Stimulated activated naive B cell treated with anti-CD40 and anti-IgM and Interleukin-4, amounts not matched to agents 10 μg/mL and 1 μg/mL and 100 μg/mL, for 72 hours (primary cell): ENCODE measurements at regions not wholly inside any gene's neighbourhood (a gene's known extent, or its start where the extent isn't known, plus 50 kb on each side); places are given as distances from the start of the nearest gene placed in this dataset.
A peak's percentile ranks its signal among the peaks of the same experiment; 100 is the strongest.
"Not testable (repeated sequence)": the region's sequence is repeated elsewhere in the genome, so short reads cannot be mapped to it uniquely, and the experiment has no call there.

Experiments used
- ATAC-seq, 2 donors: fragments of 150-1000 bp; cut with Tn5 transposase; replicated peaks; 2 replicates each; pipeline ENCODE4 v1.10.0; 2021; ENCODE audit warnings: moderate library complexity in 1 of 2
- DNase-seq: peaks from one replicate; pipeline ENCODE4 v3.0.0; 2021
- H3K27ac Mint-ChIP-seq: one replicate; pipeline ENCODE4 v1.8.0; 2022; ENCODE audit warnings: mild to moderate bottlenecking, mixed read lengths
- H3K27me3 Mint-ChIP-seq, 2 donors: one replicate each; pipeline ENCODE4 v1.8.0; 2022; ENCODE audit warnings: mixed read lengths in 2 of 2
- H3K36me3 Mint-ChIP-seq, 2 donors: one replicate each; pipeline ENCODE4 v1.8.0; 2022; ENCODE audit warnings: mixed read lengths in 2 of 2, mild to moderate bottlenecking in 1 of 2
- H3K4me1 Mint-ChIP-seq, 2 donors: one replicate each; pipeline ENCODE4 v1.8.0; 2022; ENCODE audit warnings: mixed read lengths in 2 of 2, mild to moderate bottlenecking in 1 of 2
- H3K4me3 Mint-ChIP-seq, 2 donors: one replicate each; pipeline ENCODE4 v1.8.0; 2022; ENCODE audit warnings: mild to moderate bottlenecking in 2 of 2, mixed read lengths in 2 of 2, moderate library complexity in 1 of 2
- H3K9me3 Mint-ChIP-seq, 2 donors: one replicate each; pipeline ENCODE4 v1.8.0; 2022; ENCODE audit warnings: mixed read lengths in 2 of 2, mild to moderate bottlenecking in 1 of 2

- ATAC-seq (no peak), DNase-seq (no peak)
- Mint-ChIP-seq H3K4me3 (no peak overlapping the region), H3K27me3 (no peaks in the 10 kb centered on the region), H3K9me3 (no peaks in the 10 kb centered on the region), H3K36me3 (no peaks in the 10 kb centered on the region), H3K27ac (no peak overlapping the region), H3K4me1 (no peaks in the 10 kb centered on the region)
Observed at GRCh38 chr4:130021706-130022105, 925.8 kb downstream of the C4orf33 start.

GRCh38 chr4:130023088-130023487, 927.1 kb downstream of the C4orf33 start:
- ATAC-seq (no peak), DNase-seq (no peak)
- no peaks in the 10 kb centered on the region for H3K4me1 Mint-ChIP-seq
- H3K36me3 Mint-ChIP-seq, result no peaks in the 10 kb centered on the region
- H3K9me3 Mint-ChIP-seq, result no peaks in the 10 kb centered on the region
- H3K27me3 Mint-ChIP-seq, result no peaks in the 10 kb centered on the region
- no peak overlapping the region for H3K27ac Mint-ChIP-seq
- H3K4me3 Mint-ChIP-seq, result no peak overlapping the region

- no peak overlapping the region for H3K27ac Mint-ChIP-seq
- peaks cover 0 to 1% of the 10 kb centered on the region in 2 donors for H3K4me1 Mint-ChIP-seq
- H3K27me3 Mint-ChIP-seq, result no peaks in the 10 kb centered on the region
- DNase-seq, result no peak
- H3K9me3 Mint-ChIP-seq, result no peaks in the 10 kb centered on the region
- no peaks in the 10 kb centered on the region for H3K36me3 Mint-ChIP-seq
- no peak overlapping the region for H3K4me3 Mint-ChIP-seq
- ATAC-seq, result no peak
Observed at GRCh38 chr4:130025701-130026100, 929.7 kb downstream of the C4orf33 start.

- H3K27ac Mint-ChIP-seq, result no peak overlapping the region
- H3K27me3 Mint-ChIP-seq, result no peaks in the 10 kb centered on the region
- H3K36me3 Mint-ChIP-seq, result no peaks in the 10 kb centered on the region
- ATAC-seq, result no peak
- DNase-seq, result no peak
- H3K4me1 Mint-ChIP-seq, result peaks cover 0 to 1% of the 10 kb centered on the region in 2 donors
- no peak overlapping the region for H3K4me3 Mint-ChIP-seq
- H3K9me3 Mint-ChIP-seq, result no peaks in the 10 kb centered on the region
Observed at GRCh38 chr4:130026185-130026584, 930.2 kb downstream of the C4orf33 start.

GRCh38 chr4:130027973-130028372, 932.0 kb downstream of the C4orf33 start:
- Mint-ChIP-seq H3K36me3 (no peaks in the 10 kb centered on the region), H3K27me3 (no peaks in the 10 kb centered on the region), H3K4me3 (no peak overlapping the region), H3K4me1 (peaks cover 0 to 1% of the 10 kb centered on the region in 2 donors), H3K27ac (no peak overlapping the region), H3K9me3 (no peaks in the 10 kb centered on the region)
- ATAC-seq (no peak), DNase-seq (no peak)

- no peak for DNase-seq
- Mint-ChIP-seq H3K4me3 (no peak overlapping the region), H3K36me3 (no peaks in the 10 kb centered on the region), H3K9me3 (no peaks in the 10 kb centered on the region), H3K4me1 (peaks cover 0 to 1% of the 10 kb centered on the region in 2 donors), H3K27me3 (no peaks in the 10 kb centered on the region), H3K27ac (no peak overlapping the region)
- peak; percentile 83 to 88 for ATAC-seq
Observed at GRCh38 chr4:130028552-130028951, 932.6 kb downstream of the C4orf33 start.

GRCh38 chr4:130029442-130029841, 933.5 kb downstream of the C4orf33 start:
- no peaks in the 10 kb centered on the region for H3K36me3 Mint-ChIP-seq
- peaks cover 0 to 1% of the 10 kb centered on the region in 2 donors for H3K4me1 Mint-ChIP-seq
- no peak overlapping the region for H3K4me3 Mint-ChIP-seq
- H3K9me3 Mint-ChIP-seq, result no peaks in the 10 kb centered on the region
- no peaks in the 10 kb centered on the region for H3K27me3 Mint-ChIP-seq
- ATAC-seq, result no peak
- DNase-seq, result no peak
- no peak overlapping the region for H3K27ac Mint-ChIP-seq

GRCh38 chr4:130031858-130032257, 935.9 kb downstream of the C4orf33 start:
- no peak overlapping the region for H3K27ac Mint-ChIP-seq
- H3K9me3 Mint-ChIP-seq, result no peaks in the 10 kb centered on the region
- H3K4me1 Mint-ChIP-seq, result peaks cover 0 to 1% of the 10 kb centered on the region in 2 donors
- H3K36me3 Mint-ChIP-seq, result no peaks in the 10 kb centered on the region
- no peaks in the 10 kb centered on the region for H3K27me3 Mint-ChIP-seq
- no peak overlapping the region for H3K4me3 Mint-ChIP-seq
- DNase-seq (no peak), ATAC-seq (no peak)

- not testable (repeated sequence) for H3K27ac Mint-ChIP-seq
Observed at GRCh38 chr4:130033657-130034056, 937.7 kb downstream of the C4orf33 start.

GRCh38 chr4:130034876-130035275, 938.9 kb downstream of the C4orf33 start:
- Mint-ChIP-seq H3K27me3 (no peaks in the 10 kb centered on the region), H3K36me3 (no peaks in the 10 kb centered on the region), H3K27ac (no peak overlapping the region), H3K4me3 (no peak overlapping the region), H3K4me1 (no peaks in the 10 kb centered on the region), H3K9me3 (peaks cover 0 to 2% of the 10 kb centered on the region in 2 donors)
- no peak for ATAC-seq
- no peak for DNase-seq

More at GRCh38 chr4:130033657-130034056, 937.7 kb downstream of the C4orf33 start:
- ATAC-seq, H3K9me3 Mint-ChIP-seq, H3K27me3 Mint-ChIP-seq, H3K4me3 Mint-ChIP-seq, H3K36me3 Mint-ChIP-seq, H3K4me1 Mint-ChIP-seq, DNase-seq: not testable (repeated sequence)

- no peaks in the 10 kb centered on the region for H3K4me1 Mint-ChIP-seq
- no peak overlapping the region for H3K27ac Mint-ChIP-seq
- ATAC-seq, result no peak
- peaks cover 0 to 3% of the 10 kb centered on the region in 2 donors for H3K9me3 Mint-ChIP-seq
- no peaks in the 10 kb centered on the region for H3K27me3 Mint-ChIP-seq
- H3K4me3 Mint-ChIP-seq, result no peak overlapping the region
- no peak for DNase-seq
- no peaks in the 10 kb centered on the region for H3K36me3 Mint-ChIP-seq
Observed at GRCh38 chr4:130035391-130035790, 939.4 kb downstream of the C4orf33 start.

GRCh38 chr4:130037866-130038265, 941.9 kb downstream of the C4orf33 start:
- H3K4me1 Mint-ChIP-seq, H3K27ac Mint-ChIP-seq, DNase-seq, H3K4me3 Mint-ChIP-seq, ATAC-seq, H3K9me3 Mint-ChIP-seq, H3K27me3 Mint-ChIP-seq, H3K36me3 Mint-ChIP-seq: not testable (repeated sequence)

- not testable (repeated sequence) for ATAC-seq, H3K36me3 Mint-ChIP-seq, DNase-seq, H3K27me3 Mint-ChIP-seq, H3K27ac Mint-ChIP-seq, H3K4me3 Mint-ChIP-seq, H3K9me3 Mint-ChIP-seq, H3K4me1 Mint-ChIP-seq
Observed at GRCh38 chr4:130038540-130038939, 942.6 kb downstream of the C4orf33 start.

GRCh38 chr4:130043732-130044160, 947.8 kb downstream of the C4orf33 start:
- ATAC-seq, result no peak

GRCh38 chr4:130044788-130045531, 949.0 kb downstream of the C4orf33 start:
- Mint-ChIP-seq H3K4me3 (no peak overlapping the region), H3K27ac (no peak overlapping the region), H3K27me3 (no peaks in the 10 kb centered on the region), H3K36me3 (no peaks in the 10 kb centered on the region), H3K9me3 (peaks cover 0 to 8% of the 10 kb centered on the region in 2 donors), H3K4me1 (no peaks in the 10 kb centered on the region)
- no peak for ATAC-seq
- no peak for DNase-seq

More at GRCh38 chr4:130043732-130044160, 947.8 kb downstream of the C4orf33 start:
- H3K27me3 Mint-ChIP-seq, result no peaks in the 10 kb centered on the region
- no peak overlapping the region for H3K27ac Mint-ChIP-seq
- H3K4me1 Mint-ChIP-seq, result no peaks in the 10 kb centered on the region
- no peaks in the 10 kb centered on the region for H3K36me3 Mint-ChIP-seq
- peaks cover 0 to 9% of the 10 kb centered on the region in 2 donors for H3K9me3 Mint-ChIP-seq
- no peak for DNase-seq
- H3K4me3 Mint-ChIP-seq, result no peak overlapping the region
